8988T (cell line): ENCODE measurements at regions not wholly inside any gene's neighbourhood (a gene's known extent, or its start where the extent isn't known, plus 50 kb on each side); places are given as distances from the start of the nearest gene placed in this dataset.
"Not testable (repeated sequence)": the region's sequence is repeated elsewhere in the genome, so short reads cannot be mapped to it uniquely, and the experiment has no call there.

Experiments
- DNase-seq: peaks from one replicate; pipeline ENCODE4 v3.0.0; 2011

DNA sequence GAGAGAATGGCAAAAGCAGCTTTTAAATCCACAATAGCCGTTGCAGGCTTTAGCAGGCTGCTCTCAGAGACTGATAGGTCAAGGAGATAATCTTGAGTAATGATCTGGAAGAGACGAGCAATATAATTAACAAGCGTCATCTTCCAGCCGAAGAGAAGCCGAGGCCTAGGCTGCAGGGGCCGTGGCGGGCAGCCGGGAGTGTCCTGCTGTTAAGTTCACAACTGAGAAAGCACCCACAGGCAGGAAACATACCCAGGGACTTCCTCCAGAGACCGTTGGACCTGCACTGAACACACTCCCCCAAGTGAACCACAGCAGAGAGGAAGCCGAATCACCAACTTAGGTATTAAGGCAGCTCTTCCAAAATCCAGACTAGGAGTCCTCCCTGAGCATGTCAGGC, 182.3 kb downstream of the IRX2 start:
- no peak for DNase-seq

DNA sequence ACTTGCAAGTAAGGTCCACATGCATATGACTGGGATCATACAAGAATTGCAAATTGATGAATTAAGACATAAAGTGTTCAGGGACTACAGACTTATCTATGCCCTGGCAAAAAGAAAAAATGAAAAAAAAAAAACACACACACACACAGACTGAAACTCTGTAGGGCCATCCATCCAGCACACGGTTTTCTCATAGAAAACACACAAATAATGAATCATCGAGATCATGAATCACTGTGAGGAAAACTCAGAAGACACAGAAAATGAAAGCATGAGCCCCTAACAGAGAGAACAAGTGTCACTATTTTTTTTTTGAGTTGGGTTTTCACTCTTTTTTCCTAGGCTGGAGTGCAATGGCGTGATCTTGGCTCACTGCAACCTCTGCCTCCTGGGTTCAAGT, 185.2 kb downstream of the IRX2 start:
- DNase-seq, result no peak

DNA sequence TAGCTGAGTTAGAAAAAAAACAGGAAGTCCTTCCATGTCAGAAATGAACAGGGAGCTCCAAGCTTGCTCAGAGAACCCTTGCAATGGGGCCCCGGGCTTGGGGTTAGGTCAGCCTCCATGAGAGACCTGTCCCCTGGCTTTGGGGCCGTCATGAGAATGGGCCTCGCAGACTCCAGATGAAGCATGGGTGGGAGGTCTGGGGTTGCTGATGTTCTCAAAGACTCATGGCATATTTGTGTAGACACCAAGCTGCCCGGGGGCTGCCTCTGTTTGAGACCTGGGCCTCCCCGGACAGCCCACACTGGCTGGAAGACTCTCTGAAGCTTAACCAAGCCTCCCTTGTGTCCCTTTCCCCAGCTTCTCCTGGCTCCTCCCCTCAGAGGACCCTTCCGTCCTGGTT, 186.3 kb downstream of the IRX2 start:
- DNase-seq, result no peak

DNA sequence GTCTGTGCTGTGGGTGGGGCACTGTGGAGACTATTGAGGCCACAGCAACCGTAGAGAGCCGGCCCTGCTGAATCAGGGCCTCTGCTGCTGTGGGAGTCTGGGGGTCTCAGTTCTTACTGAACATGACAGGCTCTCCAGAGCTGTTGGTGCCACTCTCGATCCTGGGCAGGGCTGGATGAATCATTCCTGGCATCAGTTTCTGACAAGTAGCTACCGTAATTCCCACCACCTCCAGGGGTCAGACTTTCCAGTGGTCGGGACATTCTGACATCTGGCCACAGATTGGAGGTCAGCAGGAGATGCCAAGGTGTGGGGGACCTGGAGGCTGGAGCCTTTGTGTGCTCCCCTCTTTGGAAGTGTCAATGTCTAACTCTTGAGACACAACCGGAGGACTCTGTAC, 188.4 kb downstream of the IRX2 start:
- no peak for DNase-seq

DNA sequence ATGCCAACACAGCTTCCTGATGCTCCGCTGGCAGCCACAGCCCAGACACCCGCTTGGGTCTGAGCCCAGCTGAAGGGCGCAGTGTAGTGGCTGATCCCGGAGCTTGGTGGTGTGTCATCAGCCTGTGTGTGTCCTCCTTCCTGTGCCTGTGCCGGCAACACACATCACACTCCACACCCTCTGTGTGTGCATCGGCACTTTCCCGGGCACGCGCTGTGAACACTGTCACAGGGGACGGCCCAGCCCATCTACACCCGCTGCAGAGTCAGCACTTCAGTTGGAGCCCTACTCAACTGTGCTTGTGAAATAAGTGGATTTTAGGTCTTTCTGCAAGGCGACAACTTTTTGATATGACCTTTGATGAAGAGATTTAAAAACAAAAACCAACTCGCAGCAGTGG, 189.4 kb downstream of the IRX2 start:
- no peak for DNase-seq

DNA sequence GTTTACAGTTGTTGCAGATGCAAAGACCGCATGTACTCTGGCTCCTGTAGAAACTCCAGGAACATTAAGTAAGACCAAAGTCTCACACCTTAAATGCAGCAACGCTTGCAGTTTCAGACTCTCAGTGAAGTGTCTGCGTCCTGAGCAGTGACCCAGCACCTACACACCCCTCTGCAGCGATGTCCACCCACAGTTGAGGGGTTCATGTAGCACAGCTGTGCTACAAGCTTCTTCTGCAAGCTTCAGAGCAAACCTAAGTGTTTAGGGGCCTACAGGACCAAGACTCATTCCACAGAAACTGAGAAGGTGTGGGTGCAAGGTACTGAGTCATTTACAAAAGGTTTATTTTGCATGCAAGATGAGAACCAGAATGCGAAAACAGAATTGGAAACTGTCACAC, 191.0 kb downstream of the IRX2 start:
- DNase-seq, result no peak

DNA sequence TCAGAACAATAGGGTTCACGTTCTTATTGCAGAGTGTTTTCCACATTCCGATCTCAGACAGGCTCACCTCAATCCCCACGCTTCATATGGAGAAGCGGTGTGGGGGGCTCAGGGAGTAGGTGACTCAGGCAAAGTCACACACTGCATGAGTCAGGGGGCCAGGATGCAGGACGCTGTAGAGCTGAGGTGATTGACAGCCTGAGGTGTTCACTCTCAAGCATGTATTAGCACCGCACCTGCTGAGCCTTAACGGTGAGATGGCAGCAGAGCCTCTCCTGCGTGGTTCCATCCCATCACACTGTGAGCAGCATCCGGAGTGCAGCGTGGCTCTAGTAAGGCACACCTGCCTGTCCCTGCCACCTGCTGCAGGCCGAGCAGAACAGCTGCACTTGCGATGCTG, 194.0 kb downstream of the IRX2 start:
- no peak for DNase-seq

DNA sequence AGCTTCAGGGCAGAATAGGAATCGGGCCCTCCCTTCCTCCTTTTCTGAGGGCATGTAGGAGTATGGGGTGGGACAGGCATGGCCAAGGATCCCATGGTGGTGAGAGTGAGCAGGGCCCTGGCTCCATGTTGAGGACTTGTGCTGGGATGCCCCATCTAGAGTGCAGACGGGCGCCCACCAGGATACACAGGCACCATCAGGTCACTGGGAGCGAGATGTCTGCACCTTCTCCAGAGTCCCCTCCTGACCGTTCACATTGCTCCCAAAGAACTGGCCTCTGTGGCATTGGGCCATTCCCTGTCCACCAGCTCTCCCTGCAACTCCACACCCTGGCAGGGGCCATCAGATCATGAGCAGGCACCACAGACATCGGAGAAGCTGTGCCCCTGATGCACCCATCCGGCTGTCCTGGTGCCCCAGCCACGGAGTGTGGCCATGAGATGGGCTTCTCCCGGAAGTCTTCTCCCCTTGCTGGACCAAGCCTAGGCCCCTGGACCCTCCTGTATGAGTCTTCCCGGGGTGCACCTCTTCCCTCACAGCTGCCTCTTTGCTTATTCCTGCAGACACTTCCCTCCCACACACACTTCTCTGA, 195.0 kb downstream of the IRX2 start:
- no peak for DNase-seq

DNA sequence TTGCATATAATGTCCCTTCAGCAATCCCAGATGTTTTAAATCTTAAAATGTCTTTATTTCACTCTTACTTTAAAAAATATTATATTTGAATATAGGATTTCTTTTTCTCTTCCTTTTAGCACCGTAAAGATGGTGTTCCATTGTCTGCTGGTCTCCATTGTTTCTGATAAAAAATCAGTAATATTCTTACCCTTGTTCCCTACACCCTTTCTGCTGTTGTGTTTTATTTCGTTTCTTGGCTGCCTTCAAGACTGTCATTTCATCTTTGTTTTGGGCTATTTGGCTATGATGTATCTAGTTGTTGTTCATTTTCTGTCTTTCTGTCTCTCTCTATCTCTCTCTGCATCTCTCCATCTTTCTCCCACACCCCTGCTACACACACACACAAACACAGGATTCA, 197.9 kb downstream of the IRX2 start:
- DNase-seq, result no peak

DNA sequence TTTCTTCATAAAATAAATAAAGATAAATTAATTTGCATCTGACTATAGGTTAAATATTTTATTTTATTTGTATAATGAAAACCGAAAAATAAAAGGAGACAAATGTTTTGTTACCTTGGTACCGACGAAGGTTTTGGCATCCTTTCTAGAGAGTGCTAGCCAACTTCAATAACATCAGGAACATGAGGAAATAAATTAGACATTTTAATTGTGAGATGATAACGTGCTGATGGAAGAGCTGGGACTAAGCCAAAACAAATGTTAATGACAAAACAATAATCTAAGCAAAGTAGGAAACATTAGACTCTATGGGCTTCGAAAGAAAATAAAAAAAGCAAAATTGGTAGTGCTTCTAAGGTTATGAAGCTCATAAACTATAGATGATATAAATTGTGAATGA, 201.0 kb downstream of the IRX2 start:
- no peak for DNase-seq

DNA sequence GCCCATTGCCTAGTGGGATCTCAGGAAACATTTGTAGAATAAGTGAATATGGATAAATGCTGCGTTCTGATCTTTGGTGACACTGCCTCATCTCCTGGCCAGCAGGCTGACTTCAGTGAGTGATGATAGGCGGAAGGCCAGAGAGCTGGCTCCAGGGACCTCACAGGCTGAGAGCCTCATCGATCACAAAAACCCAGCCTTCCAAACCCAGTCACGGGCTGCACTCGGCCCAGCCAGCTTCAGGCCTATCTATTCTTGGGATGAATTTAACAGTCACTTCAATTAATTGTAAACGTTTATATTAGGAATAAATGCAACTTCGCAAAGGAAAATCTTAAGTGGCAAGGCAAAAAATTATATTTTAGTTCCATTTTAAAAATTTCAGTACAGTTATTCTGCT, 201.6 kb downstream of the IRX2 start:
- no peak for DNase-seq

DNA sequence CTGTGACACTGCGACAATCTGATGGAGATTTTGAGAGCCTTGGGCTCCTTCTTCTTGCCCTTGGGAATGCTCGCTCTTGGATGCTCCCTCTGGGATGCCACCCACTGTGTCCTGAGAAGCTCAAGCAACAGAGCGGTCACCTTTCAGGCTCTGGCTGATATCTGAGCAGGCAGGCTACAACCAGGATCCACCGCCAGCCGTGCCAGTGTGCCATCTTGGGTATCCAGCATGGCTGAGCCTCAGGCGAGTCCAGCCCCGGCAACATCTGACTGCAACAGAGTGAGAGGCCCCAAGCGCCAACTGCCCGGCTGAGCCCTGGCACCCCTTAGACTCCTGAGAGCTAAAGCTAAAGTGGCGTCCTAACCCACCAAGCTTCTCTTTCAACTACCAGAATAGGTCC, 202.1 kb downstream of the IRX2 start:
- DNase-seq, result no peak

DNA sequence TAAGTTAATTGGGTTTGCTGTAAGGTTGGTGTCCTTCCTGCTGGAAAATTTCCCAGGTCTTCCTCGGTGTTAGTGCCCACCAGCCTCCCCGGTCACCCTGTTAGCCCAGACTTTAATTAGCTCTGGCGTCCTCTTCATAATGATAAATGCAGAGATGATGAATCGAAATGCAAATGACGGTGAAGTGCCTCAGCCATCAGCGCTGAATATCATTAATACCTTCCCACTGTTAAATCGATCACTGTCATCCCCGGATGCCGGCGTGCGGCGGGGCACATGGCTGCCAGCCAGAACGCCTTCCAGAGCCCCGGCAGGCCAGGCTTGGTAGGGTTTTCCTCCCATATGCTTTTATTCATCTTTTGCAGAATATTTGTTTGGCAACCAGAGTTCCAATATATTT, 204.5 kb downstream of the IRX2 start:
- DNase-seq, result no peak

DNA sequence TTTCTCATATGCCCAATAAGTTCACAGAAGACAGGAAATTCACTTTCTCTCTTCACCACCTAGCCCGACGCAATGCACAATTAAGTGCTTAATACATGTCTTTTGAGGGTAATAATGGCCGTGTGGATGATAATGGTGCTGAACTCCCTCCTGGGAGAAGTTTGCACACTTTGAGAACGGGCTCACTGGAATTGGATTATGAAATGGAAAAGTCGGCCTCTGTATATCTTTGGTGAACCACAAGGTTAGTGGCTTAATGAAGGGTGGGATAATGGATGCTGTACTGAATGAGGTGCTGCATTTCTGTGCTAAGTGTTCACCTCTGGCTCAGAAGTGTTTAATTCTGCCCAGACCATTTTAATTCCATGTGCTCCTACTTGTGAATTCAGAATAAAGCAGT, 207.5 kb downstream of the IRX2 start:
- no peak for DNase-seq

DNA sequence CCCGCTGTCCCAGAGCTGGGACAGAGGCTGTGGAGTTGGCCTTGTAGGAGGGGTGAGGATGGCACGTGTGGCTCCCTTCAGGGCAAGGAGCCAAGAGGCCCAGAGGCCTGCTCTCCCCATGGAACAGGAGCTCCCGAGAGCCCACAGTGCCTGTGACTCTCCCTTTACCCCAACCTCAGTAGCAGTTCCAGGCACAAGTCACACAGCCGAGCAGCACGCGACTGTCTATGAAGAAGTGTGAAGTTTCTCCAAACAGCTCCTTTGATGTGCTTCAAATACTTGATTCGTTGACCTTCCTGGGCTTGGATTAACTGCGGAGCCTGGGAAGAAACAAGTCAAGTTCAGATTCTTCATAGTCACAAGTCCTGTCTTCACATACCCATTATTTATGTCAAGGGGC, 208.7 kb downstream of the IRX2 start:
- no peak for DNase-seq

DNA sequence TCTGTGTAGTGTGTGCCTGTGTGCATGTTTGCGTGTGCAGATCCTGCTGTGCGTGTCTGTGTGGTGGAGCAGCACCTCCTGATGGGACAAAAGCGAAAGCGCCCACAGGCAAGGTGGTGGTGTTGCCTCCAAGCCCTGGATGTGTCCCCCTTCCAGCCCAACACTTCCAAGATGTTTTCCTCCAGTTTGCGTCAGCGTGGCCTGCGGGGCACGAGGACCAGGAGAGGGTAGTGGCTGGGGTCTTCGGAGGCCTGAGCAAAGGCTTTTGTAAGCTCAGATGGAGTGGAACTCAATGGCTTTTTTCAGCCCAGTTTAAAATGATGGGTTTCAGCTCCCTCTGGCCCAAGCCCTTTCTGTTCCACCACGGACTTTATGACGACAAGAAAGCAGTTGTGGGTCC, 209.5 kb downstream of the IRX2 start:
- no peak for DNase-seq

DNA sequence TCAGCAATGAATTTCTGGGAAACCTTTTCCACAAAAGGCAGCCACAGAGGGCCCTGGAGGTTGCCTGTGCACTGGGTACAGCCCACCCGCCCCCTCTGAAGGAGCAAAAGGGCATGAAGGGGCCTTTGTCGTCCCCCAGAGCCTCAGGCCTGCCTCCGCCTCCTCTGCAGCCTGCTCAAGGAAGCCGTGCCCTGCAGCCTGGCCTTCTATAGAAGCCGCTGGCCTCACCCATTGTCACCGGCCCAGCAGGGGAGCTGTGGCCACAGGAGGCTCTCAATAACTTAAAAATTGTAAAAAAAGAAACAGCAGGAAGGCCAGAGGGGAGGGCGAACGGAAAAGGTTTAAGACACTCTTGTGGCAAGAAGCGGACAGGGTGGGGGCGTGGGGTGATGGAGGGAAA, 213.3 kb downstream of the IRX2 start:
- no peak for DNase-seq

DNA sequence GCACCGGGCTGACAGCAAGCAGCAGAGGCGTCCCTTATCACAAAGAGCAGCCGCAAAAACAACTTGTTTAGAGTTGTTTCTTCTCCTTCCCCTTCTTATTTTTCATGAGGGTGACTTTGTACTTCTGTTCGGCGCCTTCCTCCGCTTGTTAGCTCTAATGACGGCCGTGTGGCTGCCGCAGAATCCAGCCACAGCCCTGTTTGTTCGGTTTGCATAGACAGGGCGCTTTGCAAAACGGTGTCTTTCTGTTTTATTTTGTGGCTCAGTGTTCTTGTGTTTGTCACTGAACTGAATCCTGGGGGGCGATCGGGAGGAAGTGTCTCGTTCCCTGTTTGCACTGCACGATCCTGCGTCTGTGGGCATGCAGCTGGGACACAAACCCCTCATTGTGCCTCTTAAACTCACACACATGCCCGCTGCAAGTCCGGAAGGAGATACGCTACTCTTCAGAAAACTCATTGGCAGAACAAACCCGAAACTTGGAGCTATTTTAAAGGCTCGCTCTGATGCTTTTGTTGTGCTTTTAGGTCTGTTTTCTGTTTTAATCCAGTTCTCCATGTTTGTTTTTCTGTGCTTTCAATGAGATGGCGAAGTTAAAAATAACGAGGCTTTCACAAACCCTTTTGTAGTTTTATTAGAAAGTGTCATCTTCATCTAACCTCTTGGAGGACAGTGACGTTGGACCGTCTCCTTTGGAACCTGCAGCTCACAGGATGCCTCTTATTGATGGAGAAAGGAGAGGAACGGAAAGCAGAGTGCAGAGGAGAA, 213.9 kb downstream of the IRX2 start:
- no peak for DNase-seq

DNA sequence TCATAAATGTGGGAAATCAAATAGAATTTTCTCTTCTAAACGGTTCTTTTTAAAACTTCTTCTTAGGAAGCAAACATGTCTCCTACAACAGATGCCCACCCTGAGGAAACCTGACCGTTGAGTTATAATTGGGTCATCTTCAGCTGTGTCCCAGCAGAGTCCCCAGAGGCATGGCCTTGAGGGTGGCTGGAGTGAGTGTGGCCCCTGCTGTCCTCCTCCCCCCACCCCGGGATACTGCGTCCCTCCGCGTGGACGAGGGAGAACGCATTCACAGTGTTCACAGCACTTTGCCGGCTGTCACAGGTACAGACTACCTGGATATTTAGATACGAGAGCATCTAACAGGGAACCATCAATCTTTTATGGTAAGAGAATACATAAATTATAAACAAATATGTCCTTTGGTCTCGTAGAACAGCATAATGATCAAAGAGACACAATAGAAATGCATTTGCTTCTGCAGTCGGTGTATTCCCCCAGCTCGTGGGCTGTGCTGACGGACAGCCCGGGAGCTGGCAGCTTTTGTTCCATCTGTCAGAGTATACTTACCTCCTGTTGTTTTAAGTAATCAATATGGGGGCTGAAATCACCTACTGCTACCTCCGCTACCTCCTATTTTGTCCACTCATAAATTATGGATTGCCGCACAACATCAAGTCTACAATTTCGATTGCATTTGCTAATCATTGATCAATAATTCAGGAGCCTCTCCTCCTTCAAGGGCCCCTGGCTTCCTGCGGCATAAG, 214.7 kb downstream of the IRX2 start:
- DNase-seq, result no peak

DNA sequence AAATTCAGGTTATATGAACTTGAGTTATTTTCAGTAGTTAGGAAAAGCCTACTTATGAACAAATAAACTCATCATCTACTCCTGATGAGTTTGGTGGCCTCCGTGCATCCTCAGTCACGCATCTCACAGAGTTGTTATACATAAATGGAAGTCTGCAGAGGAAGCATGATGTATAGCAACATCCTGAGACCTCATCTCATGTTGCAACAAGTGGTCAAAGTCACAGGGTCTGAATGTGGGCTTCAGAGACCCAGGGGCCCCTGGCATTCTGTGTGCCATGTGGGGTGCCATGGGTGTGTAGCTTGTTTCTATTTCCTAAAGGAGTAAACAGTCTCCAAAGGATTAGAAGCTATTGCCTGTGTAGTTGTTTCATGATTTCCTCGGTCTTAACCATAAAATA, 216.5 kb downstream of the IRX2 start:
- DNase-seq, result no peak

DNA sequence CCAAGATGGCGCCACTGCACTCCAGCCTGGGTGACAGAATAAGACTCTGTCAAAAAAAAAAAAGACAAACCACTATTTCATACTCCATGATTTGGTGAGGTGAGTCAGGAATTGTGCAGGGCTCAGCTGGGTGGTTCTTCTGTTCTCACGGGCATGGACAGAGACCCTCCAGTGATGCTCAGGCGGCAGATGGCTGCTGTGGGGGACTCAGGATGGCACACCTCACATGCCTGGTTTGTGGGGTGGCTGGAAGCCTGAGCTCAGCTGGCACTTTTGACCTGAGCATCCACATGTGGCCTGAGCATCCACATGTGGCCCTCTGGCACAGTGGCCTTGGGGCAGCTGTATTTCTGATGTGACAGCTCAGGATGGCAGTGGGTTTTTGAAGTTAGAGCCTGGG, 217.2 kb downstream of the IRX2 start:
- DNase-seq, result no peak

DNA sequence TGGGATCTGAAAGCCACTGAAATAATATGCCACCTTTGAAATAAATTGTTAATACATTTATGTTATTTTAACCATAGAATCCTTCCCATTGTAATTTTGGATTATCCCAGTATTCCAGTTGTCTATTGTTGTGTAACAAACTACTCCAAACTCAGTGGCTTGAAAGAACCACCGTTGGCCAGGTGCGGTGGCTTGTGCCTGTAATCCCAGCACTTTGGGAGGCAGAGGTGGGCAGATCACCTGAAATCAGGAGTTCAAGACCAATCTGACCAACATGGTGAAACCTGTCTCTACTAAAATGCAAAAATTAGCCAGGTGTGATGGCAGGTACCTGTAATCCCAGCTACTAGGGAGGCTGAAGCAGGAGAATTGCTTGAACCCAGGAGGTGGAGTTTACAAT, 217.6 kb downstream of the IRX2 start:
- not testable (repeated sequence) for DNase-seq

DNA sequence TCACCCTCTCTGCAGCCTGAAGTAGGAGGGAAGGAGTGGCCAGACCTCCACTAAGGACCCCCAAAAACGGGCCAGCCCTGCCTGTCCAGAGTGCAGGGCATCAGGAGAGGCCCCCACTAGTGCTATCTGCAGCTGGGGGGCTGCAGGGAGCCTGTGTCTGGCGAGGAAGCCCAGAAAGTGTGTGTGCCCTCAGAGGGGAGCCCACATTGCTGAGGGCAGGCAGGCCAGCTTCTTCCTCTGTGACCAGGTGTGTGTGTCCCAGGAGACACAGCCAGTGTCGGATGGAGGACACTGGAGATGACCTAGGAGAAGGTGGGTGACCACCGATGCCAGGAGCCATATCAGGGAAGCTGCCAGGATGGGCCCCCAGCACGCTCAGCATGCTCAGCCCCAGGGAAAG, 218.7 kb downstream of the IRX2 start:
- no peak for DNase-seq

DNA sequence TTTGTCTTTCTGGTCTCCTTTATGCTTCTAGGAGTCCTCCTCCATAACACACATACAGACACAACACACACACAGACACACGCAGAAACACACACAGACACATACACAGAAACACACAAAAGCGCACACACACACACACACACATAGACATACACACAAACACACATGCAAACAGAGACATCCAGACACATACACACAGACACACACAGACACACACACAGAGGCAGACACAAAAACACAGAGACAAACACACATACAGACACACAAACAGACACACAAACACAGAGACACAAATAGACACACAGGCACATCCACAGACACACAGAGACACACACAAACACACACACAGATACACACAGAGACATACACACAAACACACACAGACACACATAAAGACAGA, 220.2 kb downstream of the IRX2 start:
- DNase-seq, result no peak

DNA sequence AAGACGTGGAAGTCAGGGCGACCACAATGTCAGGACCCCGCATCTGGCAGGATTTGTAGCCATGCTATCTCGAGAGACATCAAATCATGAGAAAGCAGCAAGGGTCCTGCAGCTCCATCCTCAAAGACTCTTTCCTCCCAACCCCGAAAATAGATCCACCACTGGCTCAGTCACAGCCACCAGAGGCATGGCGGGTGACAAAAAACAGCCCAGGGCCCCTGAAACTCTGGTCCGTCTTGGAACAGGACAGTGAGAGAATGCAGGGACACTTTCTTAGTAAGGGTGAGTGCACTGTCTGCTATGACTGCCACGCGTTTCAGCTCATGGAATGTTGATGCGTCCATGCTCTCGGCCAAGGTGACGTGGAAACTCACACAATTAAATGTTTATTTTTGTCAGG, 220.9 kb downstream of the IRX2 start:
- no peak for DNase-seq
